ENCODE measurements at regions not wholly inside any gene's neighbourhood (a gene's known extent, or its start where the extent isn't known, plus 50 kb on each side); places are given as distances from the start of the nearest gene placed in this dataset.

- TF ChIP-seq CTCF (conservative IDR thresholded peaks at IDR 0.05 in 1 of 2, IDR thresholded peaks at IDR 0.05 in 1 of 2; ENCODE audit: low read depth in 1 of 2, low read length in 2 of 2) (no peak), EZH2 (IDR thresholded peaks at IDR 0.05; ENCODE audit: low read length, missing control alignments) (no peak)
Observed at GRCh38 chr12:34389378-34390170, 367.3 kb downstream of the ALG10 start.

All from fibroblast of lung (primary cell).